GM12874 (cell line): ENCODE measurements at regions not wholly inside any gene's neighbourhood (a gene's known extent, or its start where the extent isn't known, plus 50 kb on each side); places are given as distances from the start of the nearest gene placed in this dataset.

Experiments
- CTCF ChIP-seq: IDR thresholded peaks from 2 replicates; pipeline ENCODE4 v1.5.1; 2011; ENCODE audit warnings: low read depth, mild to moderate bottlenecking, control low read depth, low read length, moderate library complexity; ENCODE audit not compliant: insufficient read depth

GRCh38 chr3:73210759-73211158 is 149.3 kb downstream of the EBLN2 start:
- TF ChIP-seq CTCF = no peak

- TF ChIP-seq CTCF = no peak
Measured at GRCh38 chr3:73212683-73213082, 151.2 kb downstream of the EBLN2 start.

- no peak for TF ChIP-seq CTCF
Measured at GRCh38 chr3:73213896-73214295, 152.4 kb downstream of the EBLN2 start.

GRCh38 chr3:73214846-73215245 is 153.4 kb downstream of the EBLN2 start:
- no peak for TF ChIP-seq CTCF

GRCh38 chr3:73215281-73215680 is 153.8 kb downstream of the EBLN2 start:
- TF ChIP-seq CTCF = no peak

- TF ChIP-seq CTCF = no peak
Measured at GRCh38 chr3:73215901-73216300, 154.4 kb downstream of the EBLN2 start.

GRCh38 chr3:73216310-73216709 is 154.9 kb downstream of the EBLN2 start:
- TF ChIP-seq CTCF = no peak

GRCh38 chr3:73222126-73222525 is 160.7 kb downstream of the EBLN2 start:
- TF ChIP-seq CTCF = no peak
